Osteocyte (in vitro differentiated cells): ENCODE measurements at regions not wholly inside any gene's neighbourhood (a gene's known extent, or its start where the extent isn't known, plus 50 kb on each side); places are given as distances from the start of the nearest gene placed in this dataset.

Experiments used
- DNase-seq: peaks from one replicate; pipeline ENCODE4 v3.0.0; 2021; ENCODE audit warnings: mixed read lengths; ENCODE audit not compliant: unreplicated experiment; ENCODE audit errors: extremely low spot score
- H3K27ac Mint-ChIP-seq: one replicate; pipeline ENCODE4 v1.8.0; 2021; ENCODE audit warnings: mild to moderate bottlenecking, mixed read lengths; ENCODE audit not compliant: unreplicated experiment
- H3K27me3 Mint-ChIP-seq: one replicate; pipeline ENCODE4 v1.8.0; 2021; ENCODE audit warnings: mixed read lengths; ENCODE audit not compliant: unreplicated experiment
- H3K36me3 Mint-ChIP-seq: one replicate; pipeline ENCODE4 v1.8.0; 2021; ENCODE audit warnings: mixed read lengths; ENCODE audit not compliant: unreplicated experiment
- H3K4me1 Mint-ChIP-seq: one replicate; pipeline ENCODE4 v1.8.0; 2021; ENCODE audit warnings: mixed read lengths; ENCODE audit not compliant: unreplicated experiment
- H3K4me3 Mint-ChIP-seq: one replicate; pipeline ENCODE4 v1.8.0; 2021; ENCODE audit warnings: mild to moderate bottlenecking, moderate library complexity, mixed read lengths; ENCODE audit not compliant: unreplicated experiment
- H3K9me3 Mint-ChIP-seq: one replicate; pipeline ENCODE4 v1.8.0; 2021; ENCODE audit warnings: mixed read lengths; ENCODE audit not compliant: unreplicated experiment
- CTCF ChIP-seq: fragments of 200-600 bp; sonication (generic); IDR thresholded peaks from 2 replicates; pipeline ENCODE4 v1.5.0; 2021; ENCODE audit warnings: antibody characterized with exemption, mild to moderate bottlenecking, moderate library complexity

- no peak for DNase-seq
- Mint-ChIP-seq H3K27ac (no peak overlapping the region), H3K27me3 (peaks cover 37% of the 10 kb centered on the region), H3K4me1 (no peaks in the 10 kb centered on the region), H3K4me3 (no peak overlapping the region), H3K9me3 (peaks cover 14% of the 10 kb centered on the region), H3K36me3 (no peaks in the 10 kb centered on the region)
- TF ChIP-seq CTCF, result no peak
Measured at GRCh38 chr2:106686814-106687213, 199.2 kb downstream of the ST6GAL2 start.

DNA sequence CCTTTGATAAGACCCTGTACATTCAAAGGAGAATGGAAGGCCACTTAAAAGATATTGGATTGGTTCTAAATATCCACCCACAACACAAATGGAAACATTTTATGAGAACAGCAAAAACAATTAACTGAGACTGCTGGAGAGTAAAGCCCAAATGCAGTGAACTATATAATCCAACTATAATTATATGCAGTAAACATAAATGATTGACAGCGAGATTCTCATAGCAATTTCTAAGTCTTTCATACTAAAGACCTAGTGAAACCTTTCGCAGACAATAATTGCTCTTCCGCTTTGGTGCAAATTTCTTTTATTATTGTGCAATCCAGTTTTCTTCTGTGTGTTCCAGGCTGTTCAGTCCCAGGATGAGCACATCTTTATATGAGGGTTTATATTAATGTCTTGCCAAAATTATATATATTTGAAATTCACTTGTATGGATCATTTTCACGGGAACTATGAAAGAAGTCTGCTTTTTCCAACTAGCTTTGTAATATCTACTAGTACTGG, 190.9 kb downstream of the ST6GAL2 start:
- Mint-ChIP-seq H3K27me3 (peaks cover 43% of the 10 kb centered on the region), H3K4me3 (no peak overlapping the region), H3K36me3 (no peaks in the 10 kb centered on the region), H3K4me1 (no peaks in the 10 kb centered on the region), H3K27ac (no peak overlapping the region), H3K9me3 (no peaks in the 10 kb centered on the region)
- TF ChIP-seq CTCF, result no peak
- DNase-seq, result no peak

DNA sequence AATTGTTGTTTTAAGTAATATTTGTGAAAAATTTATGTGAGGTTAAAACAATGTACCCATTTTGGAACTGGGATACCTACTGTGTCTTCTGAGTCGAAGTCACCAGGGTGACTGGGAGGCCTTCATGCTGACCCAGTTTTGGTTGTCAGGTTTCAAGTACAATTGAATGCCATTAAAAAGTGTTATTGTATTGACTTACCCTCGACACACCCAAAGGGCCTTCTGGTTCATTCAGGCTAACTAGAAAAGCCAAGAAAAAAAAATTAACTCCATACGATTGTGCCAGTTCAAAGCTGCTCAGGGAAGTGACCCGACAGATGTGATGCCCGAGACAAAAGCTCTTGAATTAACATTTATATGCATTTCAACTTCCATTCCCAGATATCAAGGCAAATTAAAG, 190.0 kb downstream of the ST6GAL2 start:
- TF ChIP-seq CTCF, result no peak
- Mint-ChIP-seq H3K36me3 (no peaks in the 10 kb centered on the region), H3K9me3 (no peaks in the 10 kb centered on the region), H3K27me3 (peaks cover 44% of the 10 kb centered on the region), H3K27ac (no peak overlapping the region), H3K4me1 (no peaks in the 10 kb centered on the region), H3K4me3 (no peak overlapping the region)
- DNase-seq, result no peak

DNA sequence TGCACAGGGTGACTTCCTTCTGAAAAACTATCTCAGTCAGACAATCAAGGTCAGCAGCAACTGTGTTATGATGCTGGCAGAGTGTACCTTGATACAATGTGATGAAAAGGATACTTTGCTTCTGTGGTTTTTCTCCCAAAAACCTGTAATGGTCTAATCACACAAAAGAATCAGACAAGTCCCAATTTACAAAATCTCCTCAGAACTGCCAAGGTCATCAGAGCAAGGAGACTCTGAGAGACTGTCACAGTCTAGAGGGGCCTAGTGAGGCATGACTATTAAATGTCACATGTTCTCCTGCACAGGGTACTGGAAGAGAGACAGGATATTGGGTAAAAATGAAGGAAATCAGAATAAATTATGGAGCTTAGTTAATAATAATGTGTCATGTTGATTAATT, 185.4 kb downstream of the ST6GAL2 start:
- no peaks in the 10 kb centered on the region for H3K36me3 Mint-ChIP-seq
- DNase-seq, result no peak
- peaks cover 37% of the 10 kb centered on the region for H3K27me3 Mint-ChIP-seq
- no peaks in the 10 kb centered on the region for H3K4me1 Mint-ChIP-seq
- H3K4me3 Mint-ChIP-seq, result no peak overlapping the region
- TF ChIP-seq CTCF, result no peak
- H3K27ac Mint-ChIP-seq, result no peak overlapping the region
- H3K9me3 Mint-ChIP-seq, result no peaks in the 10 kb centered on the region

DNA sequence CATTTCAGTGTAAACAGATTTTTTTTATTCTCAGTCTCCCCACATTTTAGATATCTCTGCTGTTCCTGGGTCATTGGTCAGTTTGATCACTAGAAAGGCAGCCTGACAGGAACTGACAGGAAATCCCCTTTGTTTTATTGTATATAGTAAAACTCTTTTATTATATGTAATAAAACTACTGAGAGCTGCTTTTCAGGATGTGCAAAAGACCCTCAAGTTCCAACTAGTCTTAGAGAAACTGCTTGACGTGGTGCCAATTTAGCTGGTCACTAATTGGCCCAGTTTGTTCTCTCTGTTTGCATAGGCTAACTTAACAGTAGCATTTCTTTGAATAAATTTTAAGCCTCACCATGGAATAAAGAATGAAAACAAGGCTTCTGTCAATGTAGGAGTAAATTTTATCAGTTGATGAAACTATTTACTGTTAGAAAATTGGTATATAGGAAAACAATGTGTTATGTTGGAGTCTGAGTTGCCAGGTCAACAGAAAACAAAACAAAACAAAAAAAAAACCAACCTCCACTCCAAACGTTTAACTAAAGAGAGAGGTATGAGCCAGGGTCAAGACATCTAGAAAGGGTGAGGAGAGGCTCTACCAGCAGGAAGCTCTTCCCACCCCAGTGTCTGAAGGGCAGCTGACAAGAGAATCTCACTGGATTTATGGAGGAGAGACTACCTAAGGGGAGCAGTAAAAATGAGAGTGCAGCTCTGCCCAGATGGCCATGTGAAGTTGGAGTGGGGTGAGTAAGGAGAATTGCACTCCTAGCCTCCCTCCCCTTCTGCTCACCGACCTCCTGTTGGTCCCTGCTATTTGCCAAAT, 184.6 kb downstream of the ST6GAL2 start:
- Mint-ChIP-seq H3K27me3 (peaks cover 43% of the 10 kb centered on the region), H3K4me3 (no peak overlapping the region), H3K4me1 (no peaks in the 10 kb centered on the region), H3K9me3 (no peaks in the 10 kb centered on the region), H3K36me3 (no peaks in the 10 kb centered on the region), H3K27ac (no peak overlapping the region)
- no peak for TF ChIP-seq CTCF
- no peak for DNase-seq
